ENCODE measurements at regions not wholly inside any gene's neighbourhood (a gene's known extent, or its start where the extent isn't known, plus 50 kb on each side); places are given as distances from the start of the nearest gene placed in this dataset.

GRCh38 chr4:24405926-24406325 lies 178.4 kb downstream of the DHX15 start:
- no peak overlapping the region for H3K27ac Mint-ChIP-seq (ENCODE audit: low read depth, unreplicated experiment)
- no peaks in the 10 kb centered on the region for H3K9me3 Mint-ChIP-seq (ENCODE audit: unreplicated experiment)
- no peaks in the 10 kb centered on the region for H3K36me3 Mint-ChIP-seq (ENCODE audit: insufficient read depth, unreplicated experiment)
- H3K27me3 Mint-ChIP-seq (ENCODE audit: insufficient read depth, unreplicated experiment): no peaks in the 10 kb centered on the region
- intact Hi-C loops (cut with micrococcal nuclease): no loop called here
- ChIA-PET POLR2A (no interaction called here), CTCF (no interaction called here)
- BruUV-seq (replicated peaks): no TSS peak
- DNase-seq (ENCODE audit: unreplicated experiment): no peak
- H3K4me1 Mint-ChIP-seq (ENCODE audit: insufficient read depth, unreplicated experiment): no peaks in the 10 kb centered on the region
- H3K4me3 Mint-ChIP-seq (ENCODE audit: unreplicated experiment): no peak overlapping the region
- no peak for TF ChIP-seq CTCF (IDR thresholded peaks at IDR 0.05; ENCODE audit: unreplicated experiment)

- BruUV-seq (replicated peaks): no TSS peak
- intact Hi-C loops (cut with micrococcal nuclease): no loop called here
- no peaks in the 10 kb centered on the region for H3K36me3 Mint-ChIP-seq (ENCODE audit: insufficient read depth, unreplicated experiment)
- H3K27ac Mint-ChIP-seq (ENCODE audit: low read depth, unreplicated experiment): no peak overlapping the region
- H3K4me3 Mint-ChIP-seq (ENCODE audit: unreplicated experiment): no peak overlapping the region
- ChIA-PET CTCF (no interaction called here), POLR2A (no interaction called here)
- no peak for DNase-seq (ENCODE audit: unreplicated experiment)
- no peaks in the 10 kb centered on the region for H3K27me3 Mint-ChIP-seq (ENCODE audit: insufficient read depth, unreplicated experiment)
- no peak for TF ChIP-seq CTCF (IDR thresholded peaks at IDR 0.05; ENCODE audit: unreplicated experiment)
- no peaks in the 10 kb centered on the region for H3K4me1 Mint-ChIP-seq (ENCODE audit: insufficient read depth, unreplicated experiment)
- no peaks in the 10 kb centered on the region for H3K9me3 Mint-ChIP-seq (ENCODE audit: unreplicated experiment)
These were observed 179.0 kb downstream of the DHX15 start for GRCh38 chr4:24405341-24405740.

- no peaks in the 10 kb centered on the region for H3K27me3 Mint-ChIP-seq (ENCODE audit: insufficient read depth, unreplicated experiment)
- H3K27ac Mint-ChIP-seq (ENCODE audit: low read depth, unreplicated experiment): no peak overlapping the region
- CTCF ChIA-PET: no interaction called here
- no peaks in the 10 kb centered on the region for H3K36me3 Mint-ChIP-seq (ENCODE audit: insufficient read depth, unreplicated experiment)
- BruUV-seq (replicated peaks): no TSS peak
- H3K4me3 Mint-ChIP-seq (ENCODE audit: unreplicated experiment): no peak overlapping the region
- no peaks in the 10 kb centered on the region for H3K9me3 Mint-ChIP-seq (ENCODE audit: unreplicated experiment)
- POLR2A ChIA-PET: no interaction called here
- intact Hi-C loops (cut with micrococcal nuclease): no loop called here
- no peak for TF ChIP-seq CTCF (IDR thresholded peaks at IDR 0.05; ENCODE audit: unreplicated experiment)
- no peaks in the 10 kb centered on the region for H3K4me1 Mint-ChIP-seq (ENCODE audit: insufficient read depth, unreplicated experiment)
- DNase-seq (ENCODE audit: unreplicated experiment): no peak
These were observed 180.1 kb downstream of the DHX15 start for GRCh38 chr4:24404281-24404680.

GRCh38 chr4:24403265-24403664 lies 181.1 kb downstream of the DHX15 start:
- no peaks in the 10 kb centered on the region for H3K9me3 Mint-ChIP-seq (ENCODE audit: unreplicated experiment)
- no peak overlapping the region for H3K27ac Mint-ChIP-seq (ENCODE audit: low read depth, unreplicated experiment)
- H3K27me3 Mint-ChIP-seq (ENCODE audit: insufficient read depth, unreplicated experiment): no peaks in the 10 kb centered on the region
- DNase-seq (ENCODE audit: unreplicated experiment): no peak
- H3K36me3 Mint-ChIP-seq (ENCODE audit: insufficient read depth, unreplicated experiment): no peaks in the 10 kb centered on the region
- no peak overlapping the region for H3K4me3 Mint-ChIP-seq (ENCODE audit: unreplicated experiment)
- no TSS peak for BruUV-seq (replicated peaks)
- intact Hi-C loops (cut with micrococcal nuclease): no loop called here
- ChIA-PET POLR2A (no interaction called here), CTCF (no interaction called here)
- peaks cover 3% of the 10 kb centered on the region for H3K4me1 Mint-ChIP-seq (ENCODE audit: insufficient read depth, unreplicated experiment)
- TF ChIP-seq CTCF (IDR thresholded peaks at IDR 0.05; ENCODE audit: unreplicated experiment): no peak
